GM12891 (cell line): ENCODE measurements at regions not wholly inside any gene's neighbourhood (a gene's known extent, or its start where the extent isn't known, plus 50 kb on each side); places are given as distances from the start of the nearest gene placed in this dataset.

Experiments used
- POLR2A ChIP-seq: IDR thresholded peaks from 2 replicates; pipeline ENCODE4 v1.6.1; 2011; ENCODE audit warnings: low read depth, low read length, control low read depth
- POLR2AphosphoS5 ChIP-seq: IDR thresholded peaks from 2 replicates; pipeline ENCODE4 v1.6.1; 2011; ENCODE audit warnings: low read depth, low read length, control low read depth
- SPI1 ChIP-seq: IDR thresholded peaks from 2 replicates; pipeline ENCODE4 v1.6.1; 2011; ENCODE audit warnings: low read depth, low read length, control low read depth
- TAF1 ChIP-seq: IDR thresholded peaks from 2 replicates; pipeline ENCODE4 v1.6.1; 2011; ENCODE audit warnings: low read depth, low read length, control low read depth

GRCh38 chr4:187064033-187064432 lies 340.4 kb upstream of the FAT1 start:
- TF ChIP-seq POLR2A, result no peak
- no peak for TF ChIP-seq TAF1
- no peak for TF ChIP-seq POLR2AphosphoS5
- TF ChIP-seq SPI1, result no peak
